OCI-LY1 (cell line): ENCODE measurements at regions not wholly inside any gene's neighbourhood (a gene's known extent, or its start where the extent isn't known, plus 50 kb on each side); places are given as distances from the start of the nearest gene placed in this dataset.

Experiments used
- EZH2 ChIP-seq: fragments of 200-600 bp; sonication (generic), shearing (Covaris generic); IDR thresholded peaks from 2 replicates; pipeline ENCODE4 v1.8.0; 2017; ENCODE audit warnings: borderline replicate concordance, mixed run types, mild to moderate bottlenecking, antibody characterized with exemption, low read length, moderate library complexity, mixed read lengths
- TF ChIP-seq, protein P1 (sequence below): fragments of 200-600 bp; sonication (generic), shearing (Covaris generic); IDR thresholded peaks from 2 replicates; pipeline ENCODE4 v1.5.1; 2017; ENCODE audit warnings: mild to moderate bottlenecking, antibody characterized with exemption, low read length, moderate library complexity, mixed read lengths

DNA sequence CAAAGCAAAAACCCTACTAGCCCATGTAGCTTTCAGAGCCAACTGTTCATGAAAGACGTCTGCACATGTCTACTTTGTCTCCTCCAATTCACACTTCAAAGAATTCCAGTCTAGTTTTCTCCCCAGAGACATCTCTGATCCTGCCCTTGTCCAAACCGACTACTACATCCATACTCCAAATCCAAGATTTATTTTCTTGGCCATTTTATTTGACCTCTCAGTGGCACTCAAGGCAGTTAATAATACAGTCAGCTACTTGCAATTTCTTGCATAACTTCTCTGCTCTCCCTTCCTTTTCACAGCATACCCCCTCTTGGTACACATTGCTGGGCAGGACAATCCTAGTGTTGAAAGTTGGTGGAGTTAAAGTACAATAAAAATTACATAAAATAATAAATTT lies 170.9 kb upstream of the INHBA start:
- TF ChIP-seq, protein P1, sequence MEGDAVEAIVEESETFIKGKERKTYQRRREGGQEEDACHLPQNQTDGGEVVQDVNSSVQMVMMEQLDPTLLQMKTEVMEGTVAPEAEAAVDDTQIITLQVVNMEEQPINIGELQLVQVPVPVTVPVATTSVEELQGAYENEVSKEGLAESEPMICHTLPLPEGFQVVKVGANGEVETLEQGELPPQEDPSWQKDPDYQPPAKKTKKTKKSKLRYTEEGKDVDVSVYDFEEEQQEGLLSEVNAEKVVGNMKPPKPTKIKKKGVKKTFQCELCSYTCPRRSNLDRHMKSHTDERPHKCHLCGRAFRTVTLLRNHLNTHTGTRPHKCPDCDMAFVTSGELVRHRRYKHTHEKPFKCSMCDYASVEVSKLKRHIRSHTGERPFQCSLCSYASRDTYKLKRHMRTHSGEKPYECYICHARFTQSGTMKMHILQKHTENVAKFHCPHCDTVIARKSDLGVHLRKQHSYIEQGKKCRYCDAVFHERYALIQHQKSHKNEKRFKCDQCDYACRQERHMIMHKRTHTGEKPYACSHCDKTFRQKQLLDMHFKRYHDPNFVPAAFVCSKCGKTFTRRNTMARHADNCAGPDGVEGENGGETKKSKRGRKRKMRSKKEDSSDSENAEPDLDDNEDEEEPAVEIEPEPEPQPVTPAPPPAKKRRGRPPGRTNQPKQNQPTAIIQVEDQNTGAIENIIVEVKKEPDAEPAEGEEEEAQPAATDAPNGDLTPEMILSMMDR = no peak
- no peak for TF ChIP-seq EZH2
